NCI-H345 (cell line): ENCODE measurements at regions not wholly inside any gene's neighbourhood (a gene's known extent, or its start where the extent isn't known, plus 50 kb on each side); places are given as distances from the start of the nearest gene placed in this dataset.
A peak's percentile ranks its signal among the peaks of the same experiment; 100 is the strongest.

ENCODE experiments used
- DNase-seq: peaks from one replicate; lab custom pipeline; 2025; lab: John Stamatoyannopoulos, UW

- DNase-seq, result no peak
These were observed 1474.3 kb upstream of the CDH9 start for GRCh38 chr5:28512648-28513047.

- DNase-seq, result no peak
These were observed 1466.7 kb upstream of the CDH9 start for GRCh38 chr5:28505121-28505520.

- no peak for DNase-seq
These were observed 1462.1 kb upstream of the CDH9 start for GRCh38 chr5:28500511-28500910.

GRCh38 chr5:28499766-28500290 is 1461.4 kb upstream of the CDH9 start:
- no peak for DNase-seq

- no peak for DNase-seq
These were observed 1457.5 kb upstream of the CDH9 start for GRCh38 chr5:28495876-28496275.

- DNase-seq, result no peak
These were observed 1455.1 kb upstream of the CDH9 start for GRCh38 chr5:28493456-28493855.

GRCh38 chr5:28488752-28489151 is 1450.4 kb upstream of the CDH9 start:
- no peak for DNase-seq

GRCh38 chr5:28483327-28484025 is 1445.1 kb upstream of the CDH9 start:
- DNase-seq, result no peak

GRCh38 chr5:28473531-28474107 is 1435.2 kb upstream of the CDH9 start:
- no peak for DNase-seq

GRCh38 chr5:28468166-28468565 is 1429.8 kb upstream of the CDH9 start:
- DNase-seq, result no peak

GRCh38 chr5:28463728-28464127 is 1425.3 kb upstream of the CDH9 start:
- DNase-seq, result no peak

- DNase-seq, result no peak
These were observed 1413.1 kb upstream of the CDH9 start for GRCh38 chr5:28451483-28451882.

- DNase-seq, result no peak
These were observed 1412.6 kb upstream of the CDH9 start for GRCh38 chr5:28450997-28451396.

- DNase-seq, result no peak
These were observed 1410.4 kb upstream of the CDH9 start for GRCh38 chr5:28448791-28449190.

GRCh38 chr5:28430565-28431178 is 1392.3 kb upstream of the CDH9 start:
- no peak for DNase-seq

GRCh38 chr5:28421141-28421540 is 1382.8 kb upstream of the CDH9 start:
- DNase-seq, result no peak

GRCh38 chr5:28415791-28416443 is 1377.5 kb upstream of the CDH9 start:
- no peak for DNase-seq

GRCh38 chr5:28414619-28415018 is 1376.2 kb upstream of the CDH9 start:
- no peak for DNase-seq

- DNase-seq, result no peak
These were observed 1370.3 kb upstream of the CDH9 start for GRCh38 chr5:28408651-28409050.

- no peak for DNase-seq
These were observed 1369.8 kb upstream of the CDH9 start for GRCh38 chr5:28408186-28408585.

- no peak for DNase-seq
These were observed 1366.1 kb upstream of the CDH9 start for GRCh38 chr5:28404363-28405071.

GRCh38 chr5:28403846-28404245 is 1365.5 kb upstream of the CDH9 start:
- DNase-seq, result peak; percentile 34
